H1 (cell line): ENCODE measurements at regions not wholly inside any gene's neighbourhood (a gene's known extent, or its start where the extent isn't known, plus 50 kb on each side); places are given as distances from the start of the nearest gene placed in this dataset.

Experiments
- CTCF ChIA-PET: fragments of 300-600 bp; sonication (Branson Sonifier 250); formaldehyde crosslinking; loops from one replicate; lab custom pipeline; 2021; ENCODE audit not compliant: partially characterized antibody; lab: Charles Lee
- POLR2A ChIA-PET: fragments of 300-600 bp; sonication (Branson Sonifier 250); formaldehyde crosslinking; loops from one replicate; lab custom pipeline; 2021; ENCODE audit warnings: inconsistent platforms; ENCODE audit not compliant: partially characterized antibody; lab: Charles Lee
- DNase-seq, 2 experiments: peaks; one replicate each; pipeline versions ENCODE4 v3.0.0 to v3.0.0-alpha.2; 2010 to 2022; ENCODE audit warnings: low spot score in 2 of 2, low read depth in 1 of 2, mixed read lengths in 1 of 2
- FAIRE-seq: peaks from 2 replicates; lab custom pipeline; 2011; peaks lifted over from hg19 to GRCh38; lab: Jason Lieb, UNC
- H2AFZ ChIP-seq: 2 replicates; pipeline ENCODE4 v1.8.1; 2012; ENCODE audit warnings: low read length, inconsistent platforms
- H2AK5ac ChIP-seq: 2 replicates; pipeline ENCODE4 v1.6.1; 2013; ENCODE audit warnings: low read depth, low read length
- H2BK120ac ChIP-seq: replicated peaks from 2 replicates; pipeline ENCODE3; 2013; ENCODE audit warnings: low read depth, low read length, inconsistent platforms
- H2BK12ac ChIP-seq: 2 replicates; pipeline ENCODE4 v1.6.1; 2013; ENCODE audit warnings: low read depth, low read length
- H2BK15ac ChIP-seq: 2 replicates; pipeline ENCODE4 v1.6.1; 2013; ENCODE audit warnings: low read length
- H2BK20ac ChIP-seq: 2 replicates; pipeline ENCODE4 v1.6.1; 2013; ENCODE audit warnings: low read length
- H2BK5ac ChIP-seq: 2 replicates; pipeline ENCODE4 v1.6.1; 2013; ENCODE audit warnings: low read depth, low read length
- H3K14ac ChIP-seq: 2 replicates; pipeline ENCODE4 v1.6.1; 2013; ENCODE audit warnings: inconsistent platforms; ENCODE audit not compliant: insufficient read length
- H3K18ac ChIP-seq: 2 replicates; pipeline ENCODE4 v1.6.1; 2013; ENCODE audit warnings: low read length; ENCODE audit errors: extremely low read depth
- H3K23ac ChIP-seq: 2 replicates; pipeline ENCODE4 v1.6.1; 2013; ENCODE audit warnings: inconsistent platforms; ENCODE audit not compliant: insufficient read length
- H3K23me2 ChIP-seq: 2 replicates; pipeline ENCODE4 v1.6.1; 2013; ENCODE audit warnings: low read depth, low read length
- H3K27ac ChIP-seq: 2 replicates; pipeline ENCODE4 v1.6.1; 2011; ENCODE audit warnings: low read depth, low read length, inconsistent platforms
- H3K27me3 ChIP-seq, 4 experiments: replicated peaks in 1 of 4; 1 replicate in 1 of 4; 2 replicates in 3 of 4; pipeline versions ENCODE4 v1.6.1 to v1.8.1; 2011 to 2013; ENCODE audit warnings: low read length in 3 of 4, mild to moderate bottlenecking in 3 of 4, inconsistent platforms in 2 of 4, mixed read lengths in 2 of 4, moderate library complexity in 1 of 4; ENCODE audit not compliant: control insufficient read depth in 3 of 4, insufficient read depth in 3 of 4; ENCODE audit errors: extremely low read depth in 1 of 4
- H3K36me3 ChIP-seq, 4 experiments: 2 replicates each; pipeline versions ENCODE4 v1.6.1 to v1.8.1; 2011 to 2013; ENCODE audit warnings: mild to moderate bottlenecking in 4 of 4, low read length in 3 of 4, moderate library complexity in 2 of 4, control low read depth in 1 of 4, inconsistent platforms in 1 of 4; ENCODE audit not compliant: insufficient read depth in 4 of 4, control insufficient read depth in 2 of 4
- H3K4ac ChIP-seq: replicated peaks from 2 replicates; pipeline ENCODE3; 2013; ENCODE audit warnings: low read length, low read depth, mixed read lengths, inconsistent platforms; ENCODE audit not compliant: insufficient read length
- H3K4me1 ChIP-seq, 4 experiments: replicated peaks in 1 of 4; 1 replicate in 1 of 4; 2 replicates in 3 of 4; pipeline versions ENCODE4 v1.6.1 to v1.8.1; 2011 to 2013; ENCODE audit warnings: low read length in 3 of 4, inconsistent platforms in 2 of 4, mixed read lengths in 1 of 4; ENCODE audit not compliant: insufficient read depth in 4 of 4, control insufficient read depth in 3 of 4
- H3K4me2 ChIP-seq, 2 experiments: 2 replicates each; pipeline versions ENCODE4 v1.6.1 to v1.8.1; 2011 to 2013; ENCODE audit warnings: low read depth in 2 of 2, low read length in 2 of 2, control low read depth in 1 of 2, inconsistent platforms in 1 of 2, mild to moderate bottlenecking in 1 of 2; ENCODE audit not compliant: insufficient read depth in 1 of 2
- H3K4me3 ChIP-seq, 4 experiments: fragments of 200-600, 300-600 bp in 1 of 4; sonication (generic), shearing (Covaris generic), sonication (Bioruptor Twin) in 1 of 4; 2 replicates each; pipeline versions ENCODE4 v1.5.1 to v1.8.1; 2011 to 2016; ENCODE audit warnings: low read length in 4 of 4, low read depth in 3 of 4, control low read depth in 2 of 4, inconsistent platforms in 2 of 4, mild to moderate bottlenecking in 2 of 4, mixed read lengths in 1 of 4, moderate library complexity in 1 of 4; ENCODE audit not compliant: insufficient read depth in 2 of 4; ENCODE audit errors: extremely low read depth in 1 of 4
- H3K56ac ChIP-seq: replicated peaks from 2 replicates; pipeline ENCODE3; 2013; ENCODE audit warnings: low read depth, mild to moderate bottlenecking, mixed read lengths, low read length, inconsistent platforms; ENCODE audit not compliant: insufficient read length
- H3K79me1 ChIP-seq: 2 replicates; pipeline ENCODE4 v1.6.1; 2013; ENCODE audit warnings: low read depth, low read length, control low read depth
- H3K79me2 ChIP-seq, 2 experiments: 2 replicates each; pipeline versions ENCODE4 v1.6.1 to v1.8.1; 2012 to 2013; ENCODE audit warnings: low read length in 2 of 2, mild to moderate bottlenecking in 2 of 2, inconsistent platforms in 1 of 2; ENCODE audit not compliant: insufficient read depth in 2 of 2, control insufficient read depth in 1 of 2
- H3K9ac ChIP-seq, 4 experiments: replicated peaks in 1 of 4; 1 replicate in 1 of 4; 2 replicates in 3 of 4; pipeline versions ENCODE4 v1.6.1 to v1.8.1; 2011 to 2013; ENCODE audit warnings: low read depth in 3 of 4, low read length in 3 of 4, control low read depth in 2 of 4, mild to moderate bottlenecking in 2 of 4, moderate library complexity in 2 of 4, inconsistent platforms in 1 of 4; ENCODE audit errors: extremely low read depth in 1 of 4
- H3K9me3 ChIP-seq, 2 experiments: 2 replicates each; pipeline versions ENCODE4 v1.6.1 to v1.8.1; 2012 to 2013; ENCODE audit warnings: mild to moderate bottlenecking in 2 of 2, moderate library complexity in 2 of 2, control low read depth in 1 of 2, inconsistent platforms in 1 of 2, low read depth in 1 of 2, low read length in 1 of 2, mixed read lengths in 1 of 2; ENCODE audit not compliant: insufficient read depth in 2 of 2
- H4K20me1 ChIP-seq, 2 experiments: replicated peaks in 1 of 2; 2 replicates each; pipeline versions ENCODE3 to v1.8.1; 2011 to 2013; ENCODE audit warnings: inconsistent platforms in 2 of 2, low read length in 2 of 2, mild to moderate bottlenecking in 1 of 2; ENCODE audit not compliant: insufficient read depth in 2 of 2, control insufficient read depth in 1 of 2
- H4K5ac ChIP-seq: 2 replicates; pipeline ENCODE4 v1.6.1; 2013; ENCODE audit warnings: low read length, low read depth, mixed read lengths, inconsistent platforms; ENCODE audit not compliant: insufficient read length
- H4K8ac ChIP-seq: 2 replicates; pipeline ENCODE4 v1.8.0; 2013; ENCODE audit warnings: mild to moderate bottlenecking, moderate library complexity, low read length, inconsistent platforms; ENCODE audit not compliant: insufficient read depth; ENCODE audit errors: extremely low read depth
- H4K91ac ChIP-seq: replicated peaks from 2 replicates; pipeline ENCODE3; 2013; ENCODE audit warnings: low read length, mixed read lengths, inconsistent platforms; ENCODE audit not compliant: insufficient read length
- BACH1 ChIP-seq: IDR thresholded peaks from 2 replicates; pipeline ENCODE4 v1.6.1; 2012; ENCODE audit warnings: low read length, improper control_type of control experiment
- CBX5 ChIP-seq: fragments of 300-800, 300-1000 bp; sonication (generic); IDR thresholded peaks from 2 replicates; pipeline ENCODE4 v1.7.1; 2016; ENCODE audit warnings: antibody characterized with exemption, low read length, low read depth
- CBX8 ChIP-seq: fragments of 300-800, 300-1000 bp; sonication (generic); IDR thresholded peaks from 2 replicates; pipeline ENCODE4 v1.7.1; 2016; ENCODE audit warnings: low read depth, low read length, borderline replicate concordance
- CEBPB ChIP-seq: IDR thresholded peaks from 2 replicates; pipeline ENCODE4 v1.6.1; 2012; ENCODE audit warnings: low read depth, low read length
- CTCF ChIP-seq, 3 experiments: IDR thresholded peaks; 1 replicate in 2 of 3; 2 replicates in 1 of 3; pipeline versions ENCODE4 v1.5.1 to v1.6.1; 2011; ENCODE audit warnings: low read length in 3 of 3, mild to moderate bottlenecking in 3 of 3, inconsistent platforms in 2 of 3, low read depth in 1 of 3, moderate library complexity in 1 of 3; ENCODE audit not compliant: insufficient read depth in 1 of 3; ENCODE audit errors: control extremely low read depth in 1 of 3
- GABPA ChIP-seq: IDR thresholded peaks from 2 replicates; pipeline ENCODE4 v1.6.1; 2011; ENCODE audit warnings: mild to moderate bottlenecking, low read length, moderate library complexity, borderline replicate concordance; ENCODE audit not compliant: insufficient read depth
- JUN ChIP-seq: IDR thresholded peaks from 2 replicates; pipeline ENCODE4 v1.6.1; 2011; ENCODE audit warnings: low read depth, mild to moderate bottlenecking, improper control_type of control experiment, low read length
- MAFK ChIP-seq: IDR thresholded peaks from 2 replicates; pipeline ENCODE4 v1.6.1; 2012; ENCODE audit warnings: low read depth, mild to moderate bottlenecking, improper control_type of control experiment, low read length
- TAF7 ChIP-seq: optimal IDR thresholded peaks from 2 replicates; pipeline ENCODE3; 2011; ENCODE audit warnings: low read depth, mild to moderate bottlenecking, inconsistent platforms, low read length, moderate library complexity, borderline replicate concordance
- TBP ChIP-seq: IDR thresholded peaks from 2 replicates; pipeline ENCODE4 v1.6.1; 2011; ENCODE audit warnings: low read depth, low read length, improper control_type of control experiment
- TEAD4 ChIP-seq: IDR thresholded peaks from 2 replicates; pipeline ENCODE4 v1.6.1; 2012; ENCODE audit warnings: low read depth, low read length, inconsistent platforms, mixed read lengths
- USF2 ChIP-seq: IDR thresholded peaks from 2 replicates; pipeline ENCODE4 v1.6.1; 2011; ENCODE audit warnings: low read length, improper control_type of control experiment

GRCh38 chr3:162670181-162670580 is 1173.6 kb downstream of the OTOL1 start:
- no peaks in the 10 kb centered on the region for H3K23me2 ChIP-seq
- H3K27me3 ChIP-seq, result no peaks in the 10 kb centered on the region
- DNase-seq, result no peak
- POLR2A ChIA-PET, result no interaction called here
- no peak overlapping the region for H3K23ac ChIP-seq
- no peaks in the 10 kb centered on the region for H3K4me1 ChIP-seq
- H2BK120ac ChIP-seq, result no peak overlapping the region
- H3K4me2 ChIP-seq, result no peak overlapping the region
- no peak overlapping the region for H2AFZ ChIP-seq
- H3K4me3 ChIP-seq, result no peak overlapping the region
- H3K36me3 ChIP-seq, result no peaks in the 10 kb centered on the region
- H3K4ac ChIP-seq, result no peak overlapping the region
- H3K79me2 ChIP-seq, result no peaks in the 10 kb centered on the region
- H4K8ac ChIP-seq, result no peak overlapping the region
- H3K56ac ChIP-seq, result no peak overlapping the region
- no peak overlapping the region for H2BK20ac ChIP-seq
- no peak overlapping the region for H2BK5ac ChIP-seq
- no peaks in the 10 kb centered on the region for H3K79me1 ChIP-seq
- CTCF ChIA-PET, result no interaction called here
- H3K18ac ChIP-seq, result no peak overlapping the region
- no peak overlapping the region for H3K9ac ChIP-seq
- no peaks in the 10 kb centered on the region for H3K9me3 ChIP-seq
- H3K27ac ChIP-seq, result no peak overlapping the region
- FAIRE-seq, result no peak
- H4K5ac ChIP-seq, result no peak overlapping the region
- no peak overlapping the region for H2BK15ac ChIP-seq
- no peak overlapping the region for H2BK12ac ChIP-seq
- H2AK5ac ChIP-seq, result no peak overlapping the region
- no peak overlapping the region for H3K14ac ChIP-seq
- H4K91ac ChIP-seq, result no peak overlapping the region
- no peaks in the 10 kb centered on the region for H4K20me1 ChIP-seq
- TF ChIP-seq TAF7 (no peak), MAFK (no peak), TBP (no peak), BACH1 (no peak), TEAD4 (no peak), CTCF (IDR thresholded peaks at IDR 0.05; ENCODE audit: control extremely low read depth in 1 of 3, insufficient read depth in 1 of 3, low read depth in 1 of 3, low read length in 3 of 3) (no peak), CBX8 (no peak), CBX5 (no peak), GABPA (no peak), CEBPB (no peak), JUN (no peak), USF2 (no peak)
